ENCODE measurements at regions not wholly inside any gene's neighbourhood (a gene's known extent, or its start where the extent isn't known, plus 50 kb on each side); places are given as distances from the start of the nearest gene placed in this dataset.

GRCh38 chr11:69974528-69974927, 103.6 kb upstream of the ANO1 start:
- no peak for TF ChIP-seq CTCF (IDR thresholded peaks at IDR 0.05)
- CTCF ChIA-PET, result interaction anchor here (0.7 kb wide), 1 partner anchor 21 kb away, joined by 3 read pairs; no protein-coding TSS in a partner anchor
- H3K4me3 Mint-ChIP-seq, result no peak overlapping the region
- Histone ChIP-seq H3K27ac (ENCODE audit: low read depth in 1 of 2, low read length in 2 of 2) (no peak overlapping the region), H3K4me1 (ENCODE audit: insufficient read depth, low read length) (no peaks in the 10 kb centered on the region), H3K4me3 (ENCODE audit: low read length) (no peak overlapping the region), H3K36me3 (ENCODE audit: insufficient read depth, low read length) (no peaks in the 10 kb centered on the region), H3K27me3 (ENCODE audit: control insufficient read depth in 1 of 2, insufficient read depth in 2 of 2, low read length in 2 of 2) (no peaks in the 10 kb centered on the region), H3K9me3 (ENCODE audit: control insufficient read depth in 1 of 2, insufficient read depth in 1 of 2, low read length in 2 of 2) (no peaks in the 10 kb centered on the region)
- H3K27ac Mint-ChIP-seq, result no peak overlapping the region
- peaks cover 16% of the 10 kb centered on the region for H3K27me3 Mint-ChIP-seq
- ATAC-seq (ENCODE audit: poor library complexity) (no peak), DNase-seq (no peak)
- POLR2A ChIA-PET, result no interaction called here
- H3K9me3 Mint-ChIP-seq, result no peaks in the 10 kb centered on the region
- intact Hi-C loops (cut with DNase I, micrococcal nuclease), result no loop called here
- H3K4me1 Mint-ChIP-seq (ENCODE audit: low read depth), result peaks cover 14% of the 10 kb centered on the region
- no peaks in the 10 kb centered on the region for H3K36me3 Mint-ChIP-seq (ENCODE audit: low read depth)

DNA sequence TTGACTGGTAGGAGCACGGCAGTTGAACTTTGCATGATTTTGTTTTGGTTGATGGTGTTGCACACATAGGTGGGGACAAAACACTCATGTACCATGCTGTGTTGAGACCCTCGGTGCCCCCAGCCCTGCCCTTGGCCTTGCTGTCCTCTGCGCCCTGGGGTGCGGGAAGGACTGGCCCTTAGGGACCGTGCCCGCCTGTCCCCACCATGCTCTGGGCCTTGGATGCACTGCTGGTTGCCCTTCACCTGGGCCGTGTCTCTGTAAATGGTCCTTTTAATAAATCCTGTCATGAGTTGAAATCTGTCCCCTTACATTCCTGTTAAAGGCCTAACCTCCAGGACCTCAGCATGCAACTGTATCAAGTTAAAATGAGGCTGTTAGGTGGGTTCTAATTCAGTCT, 102.3 kb upstream of the ANO1 start:
- H3K27me3 Mint-ChIP-seq, result peaks cover 15% of the 10 kb centered on the region
- Histone ChIP-seq H3K9me3 (ENCODE audit: control insufficient read depth in 1 of 2, insufficient read depth in 1 of 2, low read length in 2 of 2) (no peaks in the 10 kb centered on the region), H3K27ac (ENCODE audit: low read depth in 1 of 2, low read length in 2 of 2) (no peak overlapping the region), H3K27me3 (ENCODE audit: control insufficient read depth in 1 of 2, insufficient read depth in 2 of 2, low read length in 2 of 2) (peaks cover 0 to 3% of the 10 kb centered on the region in 2 experiments), H3K4me3 (ENCODE audit: low read length) (no peak overlapping the region), H3K36me3 (ENCODE audit: insufficient read depth, low read length) (no peaks in the 10 kb centered on the region), H3K4me1 (ENCODE audit: insufficient read depth, low read length) (no peaks in the 10 kb centered on the region)
- DNase-seq (no peak), ATAC-seq (ENCODE audit: poor library complexity) (no peak)
- TF ChIP-seq CTCF (IDR thresholded peaks at IDR 0.05), result no peak
- ChIA-PET POLR2A (no interaction called here), CTCF (no interaction called here)
- H3K36me3 Mint-ChIP-seq (ENCODE audit: low read depth), result no peaks in the 10 kb centered on the region
- H3K4me3 Mint-ChIP-seq, result no peak overlapping the region
- H3K4me1 Mint-ChIP-seq (ENCODE audit: low read depth), result peaks cover 6% of the 10 kb centered on the region
- intact Hi-C loops (cut with DNase I, micrococcal nuclease), result no loop called here
- no peak overlapping the region for H3K27ac Mint-ChIP-seq
- H3K9me3 Mint-ChIP-seq, result no peaks in the 10 kb centered on the region

DNA sequence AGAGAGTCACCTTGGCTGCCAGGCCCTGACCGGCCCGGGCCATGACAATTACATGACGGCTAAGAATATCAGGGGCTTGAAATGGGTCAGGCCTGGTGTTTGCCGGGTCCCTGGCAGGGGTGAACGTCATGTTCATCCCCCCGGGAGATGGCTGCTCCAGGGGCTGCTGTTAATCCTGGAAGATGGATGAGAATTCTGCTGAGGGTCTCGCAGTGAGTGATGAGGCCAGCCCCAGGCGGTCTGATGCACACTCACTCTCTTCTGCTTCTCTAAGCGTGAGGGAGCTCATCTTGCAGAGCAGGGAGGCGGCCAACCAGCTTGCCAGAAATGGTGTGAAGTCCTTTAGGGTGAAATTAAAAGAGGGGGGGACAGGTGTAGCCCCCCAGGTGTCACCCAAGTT, 101.3 kb upstream of the ANO1 start:
- Histone ChIP-seq H3K27ac (ENCODE audit: low read depth in 1 of 2, low read length in 2 of 2) (no peak overlapping the region), H3K4me3 (ENCODE audit: low read length) (no peak overlapping the region), H3K9me3 (ENCODE audit: control insufficient read depth in 1 of 2, insufficient read depth in 1 of 2, low read length in 2 of 2) (no peaks in the 10 kb centered on the region), H3K27me3 (ENCODE audit: control insufficient read depth in 1 of 2, insufficient read depth in 2 of 2, low read length in 2 of 2) (peaks cover 3% of the 10 kb centered on the region in 2 experiments), H3K4me1 (ENCODE audit: insufficient read depth, low read length) (no peaks in the 10 kb centered on the region), H3K36me3 (ENCODE audit: insufficient read depth, low read length) (no peaks in the 10 kb centered on the region)
- no peak for TF ChIP-seq CTCF (IDR thresholded peaks at IDR 0.05)
- intact Hi-C loops (cut with DNase I, micrococcal nuclease), result no loop called here
- H3K4me3 Mint-ChIP-seq, result no peak overlapping the region
- H3K4me1 Mint-ChIP-seq (ENCODE audit: low read depth), result peaks cover 6% of the 10 kb centered on the region
- no peak overlapping the region for H3K27ac Mint-ChIP-seq
- H3K9me3 Mint-ChIP-seq, result no peaks in the 10 kb centered on the region
- ChIA-PET CTCF (no interaction called here), POLR2A (no interaction called here)
- ATAC-seq (ENCODE audit: poor library complexity) (no peak), DNase-seq (no peak)
- peaks cover 19% of the 10 kb centered on the region for H3K27me3 Mint-ChIP-seq
- no peaks in the 10 kb centered on the region for H3K36me3 Mint-ChIP-seq (ENCODE audit: low read depth)

All from CD4-positive, alpha-beta T cell (primary cell).